Astrocyte (in vitro differentiated cells and primary cell): ENCODE measurements at regions not wholly inside any gene's neighbourhood (a gene's known extent, or its start where the extent isn't known, plus 50 kb on each side); places are given as distances from the start of the nearest gene placed in this dataset.

Experiments
- DNase-seq: peaks from one replicate; pipeline ENCODE4 v3.0.0-alpha.2; 2010; ENCODE audit warnings: low read depth
- FAIRE-seq: peaks from 2 replicates; lab custom pipeline; 2011; peaks lifted over from hg19 to GRCh38; lab: Jason Lieb, UNC
- H2AFZ ChIP-seq: 2 replicates; pipeline ENCODE4 v1.6.0; 2012; ENCODE audit warnings: low read depth, low read length, inconsistent platforms
- H3K27ac ChIP-seq: 2 replicates; pipeline ENCODE4 v1.5.1; 2011; ENCODE audit warnings: low read depth, low read length, inconsistent platforms
- H3K27me3 ChIP-seq: 2 replicates; pipeline ENCODE4 v1.6.0; 2011; ENCODE audit warnings: low read length, inconsistent platforms; ENCODE audit not compliant: insufficient read depth
- H3K36me3 ChIP-seq: 2 replicates; pipeline ENCODE4 v1.5.1; 2011; ENCODE audit warnings: low read length, inconsistent platforms; ENCODE audit not compliant: insufficient read depth
- H3K4me1 ChIP-seq: 2 replicates; pipeline ENCODE4 v1.5.1; 2011; ENCODE audit warnings: low read length, inconsistent platforms; ENCODE audit not compliant: insufficient read depth
- H3K4me2 ChIP-seq: 2 replicates; pipeline ENCODE4 v1.6.0; 2012; ENCODE audit warnings: low read length, inconsistent platforms
- H3K4me3 ChIP-seq: 2 replicates; pipeline ENCODE4 v1.5.1; 2011; ENCODE audit warnings: low read depth, mild to moderate bottlenecking, low read length, inconsistent platforms; ENCODE audit not compliant: insufficient read depth
- H3K79me2 ChIP-seq: 2 replicates; pipeline ENCODE4 v1.6.0; 2012; ENCODE audit warnings: mild to moderate bottlenecking, low read length, inconsistent platforms; ENCODE audit not compliant: insufficient read depth
- H3K9ac ChIP-seq: 2 replicates; pipeline ENCODE4 v1.6.0; 2012; ENCODE audit warnings: mild to moderate bottlenecking, low read length, inconsistent platforms
- H3K9me3 ChIP-seq: 2 replicates; pipeline ENCODE4 v1.5.1; 2012; ENCODE audit warnings: low read depth, mild to moderate bottlenecking, low read length, inconsistent platforms; ENCODE audit not compliant: insufficient read depth
- H4K20me1 ChIP-seq: 2 replicates; pipeline ENCODE4 v1.6.0; 2012; ENCODE audit warnings: low read length, inconsistent platforms; ENCODE audit not compliant: insufficient read depth
- H3K27ac Mint-ChIP-seq: one replicate; pipeline ENCODE4 v1.8.0; 2021; ENCODE audit warnings: mild to moderate bottlenecking, mixed read lengths; ENCODE audit not compliant: unreplicated experiment
- H3K27me3 Mint-ChIP-seq: one replicate; pipeline ENCODE4 v1.8.0; 2021; ENCODE audit warnings: low read depth, mixed read lengths; ENCODE audit not compliant: unreplicated experiment
- H3K36me3 Mint-ChIP-seq: one replicate; pipeline ENCODE4 v1.8.0; 2021; ENCODE audit warnings: low read depth, mixed read lengths; ENCODE audit not compliant: unreplicated experiment
- H3K4me1 Mint-ChIP-seq: one replicate; pipeline ENCODE4 v1.8.0; 2021; ENCODE audit warnings: low read depth, mixed read lengths; ENCODE audit not compliant: unreplicated experiment
- H3K4me3 Mint-ChIP-seq: one replicate; pipeline ENCODE4 v1.8.0; 2021; ENCODE audit warnings: mild to moderate bottlenecking, moderate library complexity, mixed read lengths; ENCODE audit not compliant: unreplicated experiment
- H3K9me3 Mint-ChIP-seq: one replicate; pipeline ENCODE4 v1.8.0; 2021; ENCODE audit warnings: mild to moderate bottlenecking, mixed read lengths; ENCODE audit not compliant: unreplicated experiment
- CTCF ChIP-seq: IDR thresholded peaks from 2 replicates; pipeline ENCODE4 v1.5.1; 2011; ENCODE audit warnings: low read depth, mild to moderate bottlenecking, inconsistent platforms, low read length, moderate library complexity; ENCODE audit not compliant: insufficient read depth
- EZH2 ChIP-seq: IDR thresholded peaks from 2 replicates; pipeline ENCODE4 v1.6.1; 2012; ENCODE audit warnings: mild to moderate bottlenecking, low read length, inconsistent platforms; ENCODE audit not compliant: insufficient read depth

DNA sequence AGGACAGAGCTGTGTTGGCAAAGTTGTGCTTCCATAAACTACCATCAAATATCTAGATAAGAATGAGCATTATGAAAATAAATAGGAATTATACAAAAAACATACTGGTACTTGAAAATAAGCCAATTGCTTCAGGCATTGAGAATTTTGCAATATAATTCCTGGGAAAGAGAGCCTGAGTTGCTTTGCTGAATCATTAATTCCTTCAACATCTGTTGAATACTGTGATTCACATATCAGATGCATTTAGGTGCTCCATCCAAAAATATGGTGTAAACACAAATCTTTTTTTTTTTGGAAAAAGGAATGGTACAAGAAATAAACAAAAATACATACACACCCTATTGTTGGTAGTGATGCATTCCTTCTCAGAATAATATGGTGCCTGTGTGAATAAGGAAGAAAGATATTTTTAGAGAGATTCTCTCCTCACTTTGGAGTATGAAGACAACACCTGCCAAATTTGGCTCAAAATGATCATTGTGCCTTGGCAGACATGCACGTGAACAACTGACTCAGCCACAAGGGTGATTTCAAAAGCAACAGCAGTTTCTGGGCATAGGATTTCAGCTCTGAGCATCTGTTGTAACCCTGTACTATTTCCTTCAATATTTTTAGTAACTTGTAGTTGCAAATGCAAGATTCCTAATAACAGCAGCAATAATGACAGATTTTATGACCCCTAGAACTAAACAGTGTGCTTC lies 96.7 kb downstream of the CAVIN4 start:
- H3K79me2 ChIP-seq = no peaks in the 10 kb centered on the region
- H3K27me3 ChIP-seq = no peaks in the 10 kb centered on the region
- FAIRE-seq (no peak), DNase-seq (no peak)
- H4K20me1 ChIP-seq = no peaks in the 10 kb centered on the region
- Mint-ChIP-seq H3K27me3 (no peaks in the 10 kb centered on the region), H3K36me3 (no peaks in the 10 kb centered on the region), H3K9me3 (no peaks in the 10 kb centered on the region), H3K4me1 (no peaks in the 10 kb centered on the region), H3K27ac (no peak overlapping the region), H3K4me3 (no peak overlapping the region)
- no peak overlapping the region for H2AFZ ChIP-seq
- no peaks in the 10 kb centered on the region for H3K9me3 ChIP-seq
- no peak overlapping the region for H3K9ac ChIP-seq
- TF ChIP-seq CTCF = no peak
- TF ChIP-seq EZH2 = no peak
- H3K27ac ChIP-seq = no peak overlapping the region
- H3K4me3 ChIP-seq = no peak overlapping the region
- no peaks in the 10 kb centered on the region for H3K36me3 ChIP-seq
- no peak overlapping the region for H3K4me2 ChIP-seq
- no peaks in the 10 kb centered on the region for H3K4me1 ChIP-seq

DNA sequence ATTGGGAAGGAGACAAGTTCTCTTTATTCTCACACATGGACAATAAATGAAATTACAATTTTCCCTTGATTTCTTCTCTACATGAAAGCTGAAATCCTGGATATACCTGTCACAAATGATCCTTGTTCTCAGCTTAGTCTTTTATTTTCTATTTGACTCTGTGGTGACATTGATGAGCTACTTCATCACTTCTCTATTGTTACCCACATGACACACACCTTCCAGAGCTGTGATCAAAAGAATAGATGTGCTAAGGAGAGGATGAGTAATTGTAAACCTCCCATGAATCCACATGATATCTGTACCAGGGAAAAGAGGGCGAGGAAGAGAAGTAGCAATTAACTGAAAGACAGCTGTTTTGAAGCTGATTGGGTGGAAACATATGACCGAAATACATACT lies 102.0 kb downstream of the CAVIN4 start:
- DNase-seq (no peak), FAIRE-seq (no peak)
- Histone ChIP-seq H3K36me3 (no peaks in the 10 kb centered on the region), H3K9me3 (no peaks in the 10 kb centered on the region), H3K4me1 (no peaks in the 10 kb centered on the region), H3K79me2 (no peaks in the 10 kb centered on the region), H3K4me2 (no peak overlapping the region), H3K27ac (no peak overlapping the region), H2AFZ (no peak overlapping the region), H3K4me3 (no peak overlapping the region), H3K27me3 (no peaks in the 10 kb centered on the region), H3K9ac (no peak overlapping the region), H4K20me1 (no peaks in the 10 kb centered on the region)
- Mint-ChIP-seq H3K27me3 (no peaks in the 10 kb centered on the region), H3K27ac (no peak overlapping the region), H3K9me3 (no peaks in the 10 kb centered on the region), H3K36me3 (no peaks in the 10 kb centered on the region), H3K4me3 (no peak overlapping the region), H3K4me1 (no peaks in the 10 kb centered on the region)
- TF ChIP-seq EZH2 (no peak), CTCF (no peak)

GRCh38 chr9:100686420-100686819 lies 108.5 kb downstream of the CAVIN4 start:
- Mint-ChIP-seq H3K27ac (no peak overlapping the region), H3K4me3 (no peak overlapping the region), H3K4me1 (no peaks in the 10 kb centered on the region), H3K9me3 (no peaks in the 10 kb centered on the region), H3K36me3 (no peaks in the 10 kb centered on the region), H3K27me3 (no peaks in the 10 kb centered on the region)
- Histone ChIP-seq H3K4me3 (no peak overlapping the region), H3K27me3 (no peaks in the 10 kb centered on the region), H4K20me1 (no peaks in the 10 kb centered on the region), H3K4me1 (no peaks in the 10 kb centered on the region), H3K27ac (no peak overlapping the region), H3K9ac (no peak overlapping the region), H3K9me3 (no peaks in the 10 kb centered on the region), H2AFZ (no peak overlapping the region), H3K36me3 (no peaks in the 10 kb centered on the region), H3K79me2 (no peaks in the 10 kb centered on the region), H3K4me2 (no peak overlapping the region)
- FAIRE-seq (no peak), DNase-seq (no peak)
- TF ChIP-seq CTCF (no peak), EZH2 (no peak)
